ENCODE measurements at regions not wholly inside any gene's neighbourhood (a gene's known extent, or its start where the extent isn't known, plus 50 kb on each side); places are given as distances from the start of the nearest gene placed in this dataset.

DNA sequence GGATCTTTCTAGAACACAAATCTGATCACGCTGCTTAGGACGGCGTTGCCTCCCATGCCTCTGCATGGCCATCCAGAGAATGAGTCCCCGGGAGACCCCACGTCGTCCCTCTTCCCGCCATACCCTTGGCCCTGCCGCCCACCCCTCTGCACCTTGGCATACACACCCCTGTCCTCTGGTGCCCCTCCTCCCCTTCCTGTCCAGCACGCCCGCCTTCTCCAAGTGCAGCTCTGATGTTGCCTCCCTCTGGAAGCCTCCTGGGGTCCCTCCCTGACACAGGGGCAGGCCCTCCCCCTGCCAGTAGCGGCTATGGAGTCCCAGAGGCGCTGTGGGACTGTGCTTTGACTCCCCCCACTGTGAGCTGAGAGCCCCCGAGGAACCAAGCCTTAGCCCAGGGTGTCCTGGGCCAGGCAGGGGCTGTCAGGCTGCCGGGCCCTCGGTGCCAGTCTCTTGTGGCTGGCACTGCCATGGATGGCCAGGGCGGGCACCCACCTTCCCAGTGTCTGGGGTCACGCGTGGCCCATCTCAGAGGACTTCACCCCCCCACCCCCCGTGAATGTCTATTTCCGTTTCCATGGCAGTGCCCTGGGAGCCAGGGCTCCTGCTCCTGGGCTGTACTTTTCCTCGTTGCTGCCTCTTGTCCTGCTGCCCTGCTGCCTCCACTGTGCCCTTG, 70.5 kb upstream of the RNU6ATAC start:
- Histone ChIP-seq H3K4me1 (peaks cover 8 to 14% of the 10 kb centered on the region in 2 donors), H3K27ac (no peak overlapping the region)

DNA sequence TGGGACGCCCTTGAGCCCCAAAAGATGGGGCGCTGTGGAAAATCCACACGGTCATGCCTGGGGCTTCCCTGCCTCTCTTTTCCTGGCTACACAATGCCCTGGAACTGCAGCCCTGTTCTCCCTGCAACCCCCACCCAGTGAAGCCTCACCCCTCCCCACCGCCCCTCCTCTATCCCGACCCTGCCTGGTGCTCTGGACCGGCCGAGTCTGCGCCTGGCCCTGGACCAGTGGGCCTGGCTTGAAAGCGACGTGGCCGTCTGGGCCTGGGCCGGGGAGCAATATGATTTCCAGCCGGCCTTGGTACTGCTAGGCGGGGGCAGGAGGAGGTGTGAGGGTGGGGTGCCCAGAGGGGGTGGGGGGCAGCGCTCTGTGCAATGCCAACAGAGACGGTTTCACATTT, 71.0 kb upstream of the RNU6ATAC start:
- Histone ChIP-seq H3K27me3 (peaks cover 0 to 9% of the 10 kb centered on the region in 2 donors), H3K36me3 (no peaks in the 10 kb centered on the region), H3K27ac (no peak overlapping the region), H3K4me3 (no peak overlapping the region), H3K4me1 (peaks cover 8 to 14% of the 10 kb centered on the region in 2 donors), H3K9me3 (no peaks in the 10 kb centered on the region)
- TF ChIP-seq, protein P1, sequence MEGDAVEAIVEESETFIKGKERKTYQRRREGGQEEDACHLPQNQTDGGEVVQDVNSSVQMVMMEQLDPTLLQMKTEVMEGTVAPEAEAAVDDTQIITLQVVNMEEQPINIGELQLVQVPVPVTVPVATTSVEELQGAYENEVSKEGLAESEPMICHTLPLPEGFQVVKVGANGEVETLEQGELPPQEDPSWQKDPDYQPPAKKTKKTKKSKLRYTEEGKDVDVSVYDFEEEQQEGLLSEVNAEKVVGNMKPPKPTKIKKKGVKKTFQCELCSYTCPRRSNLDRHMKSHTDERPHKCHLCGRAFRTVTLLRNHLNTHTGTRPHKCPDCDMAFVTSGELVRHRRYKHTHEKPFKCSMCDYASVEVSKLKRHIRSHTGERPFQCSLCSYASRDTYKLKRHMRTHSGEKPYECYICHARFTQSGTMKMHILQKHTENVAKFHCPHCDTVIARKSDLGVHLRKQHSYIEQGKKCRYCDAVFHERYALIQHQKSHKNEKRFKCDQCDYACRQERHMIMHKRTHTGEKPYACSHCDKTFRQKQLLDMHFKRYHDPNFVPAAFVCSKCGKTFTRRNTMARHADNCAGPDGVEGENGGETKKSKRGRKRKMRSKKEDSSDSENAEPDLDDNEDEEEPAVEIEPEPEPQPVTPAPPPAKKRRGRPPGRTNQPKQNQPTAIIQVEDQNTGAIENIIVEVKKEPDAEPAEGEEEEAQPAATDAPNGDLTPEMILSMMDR (IDR thresholded peaks at IDR 0.05) = no peak
- TF ChIP-seq POLR2AphosphoS5 (IDR thresholded peaks at IDR 0.05) = no peak
- TF ChIP-seq POLR2A (IDR thresholded peaks at IDR 0.05) = no peak
- intact Hi-C loops (cut with DNase I; ENCODE audit: low total_unique reads) = no loop called here
- DNase-seq (ENCODE audit: low spot score in 2 of 2) = no peak

More for the DNA sequence above, 70.5 kb upstream of the RNU6ATAC start:
- intact Hi-C loops (cut with DNase I; ENCODE audit: low total_unique reads) = no loop called here
- no peaks in the 10 kb centered on the region for H3K9me3 ChIP-seq
- H3K4me3 ChIP-seq = no peak overlapping the region
- DNase-seq (ENCODE audit: low spot score in 2 of 2) = no peak
- H3K36me3 ChIP-seq = no peaks in the 10 kb centered on the region
- H3K27me3 ChIP-seq = peaks cover 0 to 4% of the 10 kb centered on the region in 2 donors
- TF ChIP-seq, protein P1 (IDR thresholded peaks at IDR 0.05) = no peak
- TF ChIP-seq POLR2AphosphoS5 (IDR thresholded peaks at IDR 0.05) (no peak), POLR2A (IDR thresholded peaks at IDR 0.05) (no peak)

DNA sequence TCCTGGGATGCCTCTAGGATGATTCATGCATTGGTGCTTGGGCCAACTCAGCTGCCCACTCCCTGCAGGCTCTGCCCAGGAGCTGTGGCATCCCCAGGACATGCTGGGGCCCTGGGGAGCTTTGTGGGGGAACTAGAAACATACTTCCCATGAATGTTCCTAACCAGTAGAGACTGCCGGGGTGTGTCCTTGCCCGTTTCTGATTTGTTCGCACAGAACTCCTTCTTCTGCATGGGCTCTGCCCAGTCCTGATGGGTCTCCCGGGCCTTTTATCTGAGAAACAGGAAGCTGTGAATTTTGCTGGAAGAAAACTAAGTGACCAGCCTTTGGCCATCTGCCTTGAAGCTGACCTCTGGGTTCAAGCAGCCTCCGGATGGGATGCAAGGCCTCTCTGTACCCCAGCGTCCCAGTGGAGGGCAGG, 71.6 kb upstream of the RNU6ATAC start:
- Histone ChIP-seq H3K9me3 (no peaks in the 10 kb centered on the region), H3K4me3 (no peak overlapping the region), H3K36me3 (no peaks in the 10 kb centered on the region), H3K27me3 (peaks cover 0 to 13% of the 10 kb centered on the region in 2 donors), H3K27ac (no peak overlapping the region), H3K4me1 (peaks cover 6 to 10% of the 10 kb centered on the region in 2 donors)
- intact Hi-C loops (cut with DNase I; ENCODE audit: low total_unique reads) = no loop called here
- no peak for DNase-seq (ENCODE audit: low spot score in 2 of 2)
- TF ChIP-seq POLR2A (IDR thresholded peaks at IDR 0.05) (no peak), POLR2AphosphoS5 (IDR thresholded peaks at IDR 0.05) (no peak)
- TF ChIP-seq, protein P1 (IDR thresholded peaks at IDR 0.05) = no peak

DNA sequence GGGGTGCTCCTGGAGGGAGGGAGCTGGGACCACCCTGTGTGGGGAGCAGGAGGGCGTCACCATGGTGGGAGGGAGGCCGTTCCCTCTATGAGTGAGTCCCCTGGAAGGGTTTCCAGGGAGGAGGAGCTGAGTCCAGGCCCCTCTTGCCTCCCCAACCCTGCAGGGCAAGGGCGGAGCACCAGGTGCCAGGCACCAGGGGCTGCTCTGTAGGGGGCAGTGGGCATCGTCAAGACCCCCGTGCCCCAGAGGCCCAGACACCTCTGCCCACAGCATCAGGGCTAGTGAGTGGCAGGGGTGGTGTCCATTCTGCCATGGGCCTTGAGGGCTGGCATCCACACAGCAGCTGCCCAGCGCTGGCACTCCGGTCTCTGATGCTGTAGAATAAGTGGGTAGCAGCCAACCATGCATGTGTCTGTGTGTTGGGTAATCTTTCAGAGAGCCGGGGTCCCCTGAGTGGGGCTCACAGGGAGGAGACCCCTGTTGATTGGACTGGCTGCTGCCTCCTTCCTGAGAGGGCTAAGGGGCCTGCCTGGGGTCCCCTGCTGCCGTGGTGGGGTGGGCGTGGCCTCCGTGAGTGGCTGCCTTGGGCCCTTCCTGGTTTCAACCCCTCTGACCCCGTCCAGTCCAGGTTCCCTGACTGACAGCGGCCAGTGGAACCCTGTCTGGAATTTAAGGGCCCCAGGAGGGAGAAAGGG, 72.7 kb upstream of the RNU6ATAC start:
- H3K27ac ChIP-seq = no peak overlapping the region
- no peak for DNase-seq (ENCODE audit: low spot score in 2 of 2)
- no peak overlapping the region for H3K4me3 ChIP-seq
- intact Hi-C loops (cut with DNase I; ENCODE audit: low total_unique reads) = no loop called here
- no peaks in the 10 kb centered on the region for H3K9me3 ChIP-seq
- peaks cover 0 to 18% of the 10 kb centered on the region in 2 donors for H3K27me3 ChIP-seq
- no peaks in the 10 kb centered on the region for H3K4me1 ChIP-seq
- no peaks in the 10 kb centered on the region for H3K36me3 ChIP-seq
- TF ChIP-seq POLR2A (IDR thresholded peaks at IDR 0.05) (no peak), POLR2AphosphoS5 (IDR thresholded peaks at IDR 0.05) (no peak)
- TF ChIP-seq, protein P1 (IDR thresholded peaks at IDR 0.05) = no peak

DNA sequence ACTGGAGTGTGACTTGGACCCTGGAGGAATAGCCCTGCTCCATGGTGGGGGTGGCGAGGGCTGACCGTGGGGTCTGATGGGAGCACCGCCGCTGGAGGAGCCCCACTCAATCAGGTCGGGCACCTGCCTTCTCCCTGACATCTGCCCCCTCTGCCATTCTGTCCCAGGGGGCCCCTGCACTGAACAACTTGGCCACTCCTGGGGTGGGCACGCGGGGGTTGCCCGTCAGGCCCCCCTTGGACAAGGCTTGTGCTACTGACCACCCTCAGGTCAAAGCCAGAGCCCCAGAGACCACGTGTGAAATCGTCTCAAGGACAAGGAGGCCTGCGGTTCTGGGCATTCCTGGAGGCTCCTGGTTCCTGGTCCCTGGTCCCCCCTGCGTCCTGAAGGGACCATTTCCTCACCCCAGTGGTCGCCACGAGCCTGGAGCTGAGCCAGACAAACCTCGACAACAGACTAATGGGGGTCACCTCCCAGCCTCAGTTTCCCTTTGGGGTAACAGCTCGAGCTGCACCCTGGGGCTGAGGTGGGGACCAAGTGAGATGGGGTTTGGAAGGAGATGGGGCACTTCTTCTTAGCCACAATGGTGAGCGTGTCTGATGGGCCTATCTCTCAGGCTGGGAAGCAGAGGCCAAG, 73.4 kb upstream of the RNU6ATAC start:
- Histone ChIP-seq H3K27me3 (peaks cover 0 to 18% of the 10 kb centered on the region in 2 donors), H3K27ac (no peak overlapping the region), H3K36me3 (no peaks in the 10 kb centered on the region), H3K4me1 (no peaks in the 10 kb centered on the region), H3K4me3 (no peak overlapping the region), H3K9me3 (no peaks in the 10 kb centered on the region)
- DNase-seq (ENCODE audit: low spot score in 2 of 2) = no peak
- intact Hi-C loops (cut with DNase I; ENCODE audit: low total_unique reads) = no loop called here
- TF ChIP-seq POLR2AphosphoS5 (IDR thresholded peaks at IDR 0.05) (no peak), POLR2A (IDR thresholded peaks at IDR 0.05) (no peak)
- TF ChIP-seq, protein P1 (IDR thresholded peaks at IDR 0.05) = no peak
